Uterus (tissue), 3 donors: ENCODE measurements at regions not wholly inside any gene's neighbourhood (a gene's known extent, or its start where the extent isn't known, plus 50 kb on each side); places are given as distances from the start of the nearest gene placed in this dataset.

ENCODE experiments used
- DNase-seq, 2 donors: peaks; one replicate each; pipeline ENCODE4 v3.0.0-alpha.2; 2019 to 2020
- H3K27ac ChIP-seq, 2 donors: fragments of 200-600 bp; sonication (generic); 1 replicate in 1 of 2; 2 replicates in 1 of 2; pipeline ENCODE4 v1.5.1; 2016 to 2018
- H3K27me3 ChIP-seq, 2 donors: fragments of 200-600 bp; sonication (generic); one replicate each; pipeline ENCODE4 v1.5.1; 2018 to 2019; ENCODE audit warnings: control low read depth in 1 of 2
- H3K36me3 ChIP-seq, 2 donors: fragments of 200-600 bp; sonication (generic); one replicate each; pipeline ENCODE4 v1.5.1; 2019; ENCODE audit warnings: control low read depth in 1 of 2
- H3K4me1 ChIP-seq, 2 donors: fragments of 200-600 bp; sonication (generic); one replicate each; pipeline ENCODE4 v1.5.1; 2018 to 2019; ENCODE audit warnings: control low read depth in 1 of 2
- H3K4me3 ChIP-seq, 2 donors: fragments of 200-600 bp; sonication (generic); 1 replicate in 1 of 2; 2 replicates in 1 of 2; pipeline ENCODE4 v1.5.1; 2018 to 2019; ENCODE audit warnings: mild to moderate bottlenecking in 1 of 2
- H3K9me3 ChIP-seq, 2 donors: fragments of 200-600 bp; sonication (generic); one replicate each; pipeline ENCODE4 v1.5.1; 2019; ENCODE audit warnings: control low read depth in 1 of 2
- POLR2A ChIP-seq, 2 donors: fragments of 450-650 bp; IDR thresholded peaks; one replicate each; pipeline ENCODE4 v1.6.1; 2016; ENCODE audit warnings: antibody characterized with exemption in 2 of 2, mild to moderate bottlenecking in 1 of 2, moderate library complexity in 1 of 2
- intact Hi-C: fragments of 100-400 bp; cut with DNase I; formaldehyde crosslinking; loops from one replicate; pipeline ENCODE4 v1.15.1; 2023; ENCODE audit warnings: low total_unique reads
- TF ChIP-seq, protein P1 (sequence below), 4 experiments: fragments of 200-600 bp in 2 of 4; fragments of 450-650 bp in 2 of 4; sonication (generic) in 2 of 4; IDR thresholded peaks; one replicate each; pipeline ENCODE4 v1.5.1; 2016 to 2019; ENCODE audit warnings: antibody characterized with exemption in 4 of 4, mild to moderate bottlenecking in 2 of 4, moderate library complexity in 1 of 4
- donor health status: DM: yes; HTN: yes; CAD: no.

GRCh38 chr5:118653183-118653582 lies 335.2 kb downstream of the DTWD2 start:
- Histone ChIP-seq H3K4me3 (no peak overlapping the region), H3K36me3 (no peaks in the 10 kb centered on the region), H3K4me1 (no peaks in the 10 kb centered on the region), H3K27me3 (no peaks in the 10 kb centered on the region), H3K9me3 (no peaks in the 10 kb centered on the region), H3K27ac (no peak overlapping the region)
- no peak for TF ChIP-seq POLR2A (IDR thresholded peaks at IDR 0.05)
- TF ChIP-seq, protein P1, sequence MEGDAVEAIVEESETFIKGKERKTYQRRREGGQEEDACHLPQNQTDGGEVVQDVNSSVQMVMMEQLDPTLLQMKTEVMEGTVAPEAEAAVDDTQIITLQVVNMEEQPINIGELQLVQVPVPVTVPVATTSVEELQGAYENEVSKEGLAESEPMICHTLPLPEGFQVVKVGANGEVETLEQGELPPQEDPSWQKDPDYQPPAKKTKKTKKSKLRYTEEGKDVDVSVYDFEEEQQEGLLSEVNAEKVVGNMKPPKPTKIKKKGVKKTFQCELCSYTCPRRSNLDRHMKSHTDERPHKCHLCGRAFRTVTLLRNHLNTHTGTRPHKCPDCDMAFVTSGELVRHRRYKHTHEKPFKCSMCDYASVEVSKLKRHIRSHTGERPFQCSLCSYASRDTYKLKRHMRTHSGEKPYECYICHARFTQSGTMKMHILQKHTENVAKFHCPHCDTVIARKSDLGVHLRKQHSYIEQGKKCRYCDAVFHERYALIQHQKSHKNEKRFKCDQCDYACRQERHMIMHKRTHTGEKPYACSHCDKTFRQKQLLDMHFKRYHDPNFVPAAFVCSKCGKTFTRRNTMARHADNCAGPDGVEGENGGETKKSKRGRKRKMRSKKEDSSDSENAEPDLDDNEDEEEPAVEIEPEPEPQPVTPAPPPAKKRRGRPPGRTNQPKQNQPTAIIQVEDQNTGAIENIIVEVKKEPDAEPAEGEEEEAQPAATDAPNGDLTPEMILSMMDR (IDR thresholded peaks at IDR 0.05), result no peak
- DNase-seq, result no peak
- intact Hi-C loops, result no loop called here

- Histone ChIP-seq H3K36me3 (no peaks in the 10 kb centered on the region), H3K4me3 (no peak overlapping the region), H3K9me3 (no peaks in the 10 kb centered on the region), H3K4me1 (no peaks in the 10 kb centered on the region), H3K27me3 (no peaks in the 10 kb centered on the region), H3K27ac (no peak overlapping the region)
- TF ChIP-seq, protein P1 (IDR thresholded peaks at IDR 0.05), result no peak
- intact Hi-C loops, result no loop called here
- DNase-seq, result no peak
Observed at GRCh38 chr5:118651002-118651401, 337.3 kb downstream of the DTWD2 start.

DNA sequence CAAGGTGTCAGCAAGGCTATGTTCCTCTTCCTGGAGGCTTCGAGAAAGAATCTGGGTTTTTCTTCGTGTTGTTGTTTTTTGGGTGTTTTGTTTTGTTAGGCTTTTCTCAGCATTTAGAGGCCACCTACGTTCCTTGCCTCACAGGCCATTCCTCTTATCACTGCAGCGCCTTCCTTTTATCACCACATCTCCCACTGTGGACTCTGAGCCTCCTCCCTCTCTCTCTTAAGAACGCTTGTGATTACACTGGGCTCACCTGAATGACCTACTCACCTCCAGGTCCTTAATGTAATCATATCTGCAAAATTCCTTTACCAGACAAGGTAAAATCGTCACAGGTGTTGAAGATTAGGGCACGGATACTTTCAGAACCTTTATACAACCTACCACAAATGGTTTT lies 340.8 kb downstream of the DTWD2 start:
- TF ChIP-seq, protein P1 (IDR thresholded peaks at IDR 0.05), result no peak
- no peak for TF ChIP-seq POLR2A (IDR thresholded peaks at IDR 0.05)
- no peak overlapping the region for H3K27ac ChIP-seq
- no peaks in the 10 kb centered on the region for H3K27me3 ChIP-seq
- H3K4me1 ChIP-seq, result no peaks in the 10 kb centered on the region
- H3K9me3 ChIP-seq, result no peaks in the 10 kb centered on the region
- no peak for DNase-seq
- intact Hi-C loops, result no loop called here
- no peaks in the 10 kb centered on the region for H3K36me3 ChIP-seq
- H3K4me3 ChIP-seq, result no peak overlapping the region

- Histone ChIP-seq H3K9me3 (no peaks in the 10 kb centered on the region), H3K36me3 (no peaks in the 10 kb centered on the region), H3K4me3 (no peak overlapping the region), H3K4me1 (no peaks in the 10 kb centered on the region), H3K27ac (no peak overlapping the region), H3K27me3 (no peaks in the 10 kb centered on the region)
- intact Hi-C loops, result no loop called here
- TF ChIP-seq, protein P1 (IDR thresholded peaks at IDR 0.05), result no peak
- TF ChIP-seq POLR2A (IDR thresholded peaks at IDR 0.05), result no peak
- no peak for DNase-seq
Observed at GRCh38 chr5:118646917-118647316, 341.4 kb downstream of the DTWD2 start.

- DNase-seq, result no peak
Observed at GRCh38 chr5:118637947-118638670, 350.2 kb downstream of the DTWD2 start.

More at GRCh38 chr5:118637947-118638670, 350.2 kb downstream of the DTWD2 start:
- TF ChIP-seq POLR2A (IDR thresholded peaks at IDR 0.05), result no peak
- TF ChIP-seq, protein P1 (IDR thresholded peaks at IDR 0.05), result no peak
- no peak overlapping the region for H3K4me3 ChIP-seq
- H3K36me3 ChIP-seq, result no peaks in the 10 kb centered on the region
- no peak overlapping the region for H3K27ac ChIP-seq
- no peaks in the 10 kb centered on the region for H3K27me3 ChIP-seq
- H3K4me1 ChIP-seq, result no peaks in the 10 kb centered on the region
- intact Hi-C loops, result no loop called here
- H3K9me3 ChIP-seq, result no peaks in the 10 kb centered on the region
